NCI-H2171 (cell line): ENCODE measurements at regions not wholly inside any gene's neighbourhood (a gene's known extent, or its start where the extent isn't known, plus 50 kb on each side); places are given as distances from the start of the nearest gene placed in this dataset.
"Not testable (repeated sequence)": the region's sequence is repeated elsewhere in the genome, so short reads cannot be mapped to it uniquely, and the experiment has no call there.

Experiments used
- DNase-seq: peaks from one replicate; lab custom pipeline; 2025; lab: John Stamatoyannopoulos, UW

DNA sequence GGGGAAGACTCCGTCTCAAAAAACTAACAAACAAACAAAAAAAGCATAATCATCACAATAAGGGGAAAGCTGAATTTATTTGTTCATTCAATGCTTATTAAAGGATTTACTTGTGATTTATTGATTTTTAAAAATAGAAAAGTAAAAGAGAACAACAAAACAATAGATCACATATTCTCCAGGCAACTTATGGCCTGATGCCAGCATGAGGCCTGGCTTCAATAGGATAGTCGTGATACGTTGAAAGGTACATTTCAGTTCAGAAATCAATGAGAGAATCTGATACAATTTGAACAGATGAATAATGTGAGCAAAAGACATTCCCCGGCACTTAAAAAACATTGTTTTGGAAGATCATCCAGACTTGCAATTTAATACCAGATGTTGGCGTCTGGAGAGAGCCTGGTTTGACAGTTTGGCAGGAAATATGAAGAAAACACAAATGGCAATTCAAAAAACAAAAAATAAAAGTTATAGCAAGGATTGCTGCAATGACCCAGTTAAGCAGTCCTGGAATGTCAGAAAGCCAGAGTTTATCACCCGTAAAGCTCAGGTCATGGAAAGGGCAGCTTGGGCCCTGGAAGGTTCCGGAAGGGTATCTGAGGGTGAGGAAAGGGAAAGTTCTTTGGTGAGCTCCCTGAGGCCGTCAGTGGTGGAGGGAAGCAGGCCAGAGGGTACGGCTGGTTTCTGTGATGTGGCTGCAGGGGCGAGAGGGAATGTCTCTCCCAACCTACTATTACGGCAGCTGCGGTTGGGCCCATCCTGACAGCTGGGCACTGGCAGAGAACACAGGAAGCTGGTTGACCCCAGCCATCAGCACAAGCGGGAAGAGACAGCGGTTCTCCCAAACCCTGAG, 230.2 kb upstream of the HES1 start:
- DNase-seq: peak; percentile 15

- DNase-seq: no peak
Observed at GRCh38 chr3:193906849-193907410, 229.0 kb upstream of the HES1 start.

- no peak for DNase-seq
Observed at GRCh38 chr3:193908181-193908744, 227.7 kb upstream of the HES1 start.

DNA sequence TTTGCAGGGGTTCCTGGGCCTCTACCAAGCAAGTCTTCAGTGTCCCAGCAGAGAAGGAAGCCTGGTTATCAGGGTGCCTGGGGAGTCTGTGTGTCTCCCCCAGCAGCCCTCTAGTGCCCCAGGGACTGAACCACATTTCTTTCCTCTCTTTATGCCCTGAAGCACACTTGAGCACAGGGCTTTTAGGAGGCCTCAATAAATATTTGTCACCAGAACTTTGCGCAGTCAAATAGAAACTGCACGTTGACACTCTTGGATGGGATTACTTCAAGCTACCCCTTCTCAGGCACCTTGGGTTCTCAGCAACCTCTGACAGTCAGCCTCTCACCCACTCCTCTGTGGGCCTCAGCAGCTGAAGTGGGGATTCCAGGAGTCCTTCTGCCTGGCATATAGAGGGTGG, 226.6 kb upstream of the HES1 start:
- no peak for DNase-seq

- no peak for DNase-seq
Observed at GRCh38 chr3:193910310-193910709, 225.6 kb upstream of the HES1 start.

- DNase-seq: no peak
Observed at GRCh38 chr3:193910886-193911738, 224.8 kb upstream of the HES1 start.

- DNase-seq: no peak
Observed at GRCh38 chr3:193911784-193912340, 224.1 kb upstream of the HES1 start.

DNA sequence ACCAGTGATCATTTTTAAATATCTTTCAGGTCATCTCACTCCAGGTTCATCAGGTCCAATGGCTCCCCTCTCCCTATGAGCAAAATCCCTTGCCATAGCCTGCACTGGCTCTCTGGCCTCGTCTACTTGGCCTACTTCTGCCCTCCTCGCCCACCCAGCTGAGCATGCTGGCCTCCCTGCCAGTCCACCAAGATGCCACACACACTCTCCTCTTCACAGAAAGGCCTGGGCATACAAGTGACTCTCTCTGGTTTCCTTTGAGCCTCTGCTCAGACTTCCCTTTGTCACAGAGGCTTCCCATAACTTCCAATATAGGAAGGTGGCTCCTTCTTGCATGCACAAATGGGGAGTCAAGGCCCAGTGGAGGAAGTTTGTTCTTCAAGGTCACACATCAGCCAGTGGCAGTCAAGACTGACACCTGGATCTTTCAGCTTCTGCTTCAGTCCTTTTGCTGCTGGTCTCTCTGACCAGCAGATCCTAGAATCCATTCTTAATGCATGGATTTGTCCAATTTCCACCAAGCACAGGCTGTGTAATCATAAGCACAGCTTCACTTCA, 223.2 kb upstream of the HES1 start:
- no peak for DNase-seq

DNA sequence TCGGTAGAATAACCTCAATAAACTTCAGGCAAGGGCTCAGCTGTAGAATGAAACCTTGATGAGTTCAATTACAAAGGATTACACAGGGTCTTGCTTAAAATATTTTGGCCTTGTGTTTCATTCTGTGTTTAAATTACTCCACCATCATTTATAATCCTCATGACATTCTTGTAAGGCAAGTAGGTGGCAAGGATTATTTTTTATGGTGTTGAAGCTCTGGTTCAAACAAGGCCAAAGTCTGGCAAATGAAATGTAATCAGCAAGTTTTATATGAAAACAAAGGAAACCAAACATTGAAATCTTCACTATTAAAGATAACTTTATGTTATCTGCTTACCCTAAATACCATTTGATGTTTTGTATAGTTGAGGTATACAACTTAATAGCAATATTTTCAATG, 221.3 kb upstream of the HES1 start:
- no peak for DNase-seq

- no peak for DNase-seq
Observed at GRCh38 chr3:193915099-193915498, 220.8 kb upstream of the HES1 start.

- no peak for DNase-seq
Observed at GRCh38 chr3:193915613-193916012, 220.3 kb upstream of the HES1 start.

DNA sequence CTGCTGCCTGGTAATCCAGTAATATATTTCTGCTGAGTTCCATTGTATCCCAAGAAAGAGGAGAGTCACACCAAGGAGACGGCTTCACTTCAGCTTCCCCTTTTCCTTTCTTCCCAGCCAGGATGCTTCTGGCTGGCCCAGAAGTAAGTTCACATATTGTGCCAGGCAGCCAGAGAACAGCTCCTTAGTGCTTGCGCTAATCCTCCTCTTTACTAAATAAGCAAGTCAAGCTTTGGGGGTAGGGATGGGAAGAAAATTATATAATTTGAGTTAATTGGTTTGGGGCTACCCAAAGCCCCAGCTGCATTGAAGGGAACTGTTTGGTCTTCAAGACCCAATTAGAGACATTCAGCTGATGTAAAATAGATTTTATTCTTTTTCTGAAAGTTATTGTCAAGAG, 218.8 kb upstream of the HES1 start:
- no peak for DNase-seq

GRCh38 chr3:193921465-193921864, 214.5 kb upstream of the HES1 start:
- no peak for DNase-seq

GRCh38 chr3:193922034-193922774, 213.7 kb upstream of the HES1 start:
- DNase-seq: no peak

DNA sequence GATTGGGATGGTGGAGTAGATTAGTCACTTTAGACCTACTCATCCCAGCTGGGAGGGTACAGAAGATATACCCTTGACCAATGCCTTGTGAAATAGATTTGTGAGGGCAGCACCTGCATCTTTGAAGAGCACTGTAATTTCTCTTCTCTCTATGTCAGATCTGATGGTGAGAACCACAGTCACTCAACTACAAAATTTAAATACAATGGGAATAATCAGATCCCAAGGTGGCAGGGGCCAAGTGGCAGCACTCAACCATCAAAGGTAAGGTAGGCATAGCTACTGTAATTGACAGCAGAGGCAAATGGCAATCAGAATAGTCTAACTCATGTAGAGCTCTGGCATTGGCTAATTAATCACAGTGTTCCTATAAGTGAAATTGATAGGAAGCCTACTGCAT, 212.0 kb upstream of the HES1 start:
- not testable (repeated sequence) for DNase-seq

GRCh38 chr3:193926071-193926470, 209.9 kb upstream of the HES1 start:
- not testable (repeated sequence) for DNase-seq

DNA sequence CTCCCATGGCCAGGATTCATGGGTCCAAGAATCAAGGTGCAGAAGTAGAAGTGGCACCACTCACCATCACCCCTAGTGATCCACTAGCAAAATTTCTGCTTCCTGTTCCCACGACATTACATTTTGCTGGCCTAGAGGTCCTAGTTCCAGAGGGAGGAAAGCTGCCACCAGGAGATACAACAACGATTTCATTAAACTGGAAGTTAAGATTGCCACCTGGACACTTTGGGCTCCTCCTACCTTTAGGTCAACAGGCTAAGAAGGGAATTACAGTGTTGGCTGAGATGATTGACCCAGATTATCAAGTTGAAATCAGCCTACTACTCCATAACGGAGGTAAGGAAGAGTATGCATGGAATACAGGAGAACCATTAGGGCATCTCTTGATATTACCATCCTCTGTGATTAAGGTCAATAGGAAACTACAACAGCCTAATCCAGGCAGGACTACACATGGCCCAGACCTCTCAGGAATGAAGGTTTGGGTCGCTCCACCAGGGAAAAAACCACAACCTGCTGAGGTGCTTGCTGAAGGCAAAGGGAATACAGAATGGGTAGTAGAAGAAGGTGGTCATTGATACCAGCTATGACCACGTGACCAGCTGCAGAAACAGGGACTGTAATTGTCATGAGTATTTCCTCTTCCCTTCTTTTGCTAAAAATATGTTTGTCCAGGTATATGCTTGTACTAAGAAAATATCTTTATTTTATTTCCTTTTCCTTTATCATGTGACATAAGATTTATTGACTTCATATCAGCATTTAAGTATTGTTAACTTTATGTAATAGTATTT, 208.3 kb upstream of the HES1 start:
- not testable (repeated sequence) for DNase-seq

GRCh38 chr3:193928354-193929209, 207.4 kb upstream of the HES1 start:
- DNase-seq: no peak

GRCh38 chr3:193929373-193929772, 206.6 kb upstream of the HES1 start:
- DNase-seq: no peak
